ENCODE measurements at regions not wholly inside any gene's neighbourhood (a gene's known extent, or its start where the extent isn't known, plus 50 kb on each side); places are given as distances from the start of the nearest gene placed in this dataset.
"Not testable (repeated sequence)": the region's sequence is repeated elsewhere in the genome, so short reads cannot be mapped to it uniquely, and the experiment has no call there.

DNA sequence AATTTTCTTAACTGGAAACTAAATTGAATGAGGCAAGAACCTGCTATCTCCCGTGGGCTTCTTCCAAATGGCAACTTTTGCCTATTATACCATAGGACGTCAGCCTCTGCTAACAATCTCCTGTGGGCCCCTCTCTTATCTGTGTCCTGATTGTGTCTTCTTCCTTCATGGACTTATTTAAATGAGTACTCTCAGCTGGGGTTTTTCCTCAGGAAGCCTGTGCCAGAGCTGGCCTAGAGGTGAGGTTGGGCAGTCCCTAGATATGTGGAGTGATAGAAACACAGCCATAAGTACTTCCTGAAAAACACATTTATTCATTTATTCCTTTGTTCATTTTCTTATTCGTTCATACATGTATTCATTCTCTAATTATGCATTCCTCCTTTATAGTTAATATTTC, 712.5 kb upstream of the SLIT2 start:
- DNase-seq (ENCODE audit: low read depth in 2 of 2, low spot score in 1 of 2) = no peak

- DNase-seq (ENCODE audit: low read depth in 2 of 2, low spot score in 1 of 2) = no peak
These were observed 717.5 kb upstream of the SLIT2 start for GRCh38 chr4:19534159-19534558.

- no peak for DNase-seq (ENCODE audit: low read depth in 2 of 2, low spot score in 1 of 2)
These were observed 719.5 kb upstream of the SLIT2 start for GRCh38 chr4:19531906-19532848.

DNA sequence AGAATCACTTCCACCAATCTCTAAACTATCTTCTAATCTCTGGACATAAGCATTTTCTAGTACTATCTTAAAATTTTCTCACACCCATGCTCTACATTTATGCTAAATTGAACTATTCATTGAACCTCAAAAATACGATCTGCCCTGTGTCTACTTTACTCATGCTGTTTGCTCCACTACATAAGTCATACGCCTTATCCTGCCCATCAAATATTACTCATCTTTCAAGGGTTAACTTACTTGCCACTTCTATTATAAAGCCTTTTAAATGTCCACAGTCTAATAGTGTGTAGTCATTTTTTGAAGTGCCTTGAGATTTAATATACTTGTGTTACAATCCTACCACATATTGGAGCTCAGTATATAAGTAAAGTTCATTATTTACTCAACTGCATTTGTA, 727.7 kb upstream of the SLIT2 start:
- no peak for DNase-seq (ENCODE audit: low read depth in 2 of 2, low spot score in 1 of 2)

GRCh38 chr4:19522966-19523365, 728.7 kb upstream of the SLIT2 start:
- no peak for DNase-seq (ENCODE audit: low read depth in 2 of 2, low spot score in 1 of 2)

GRCh38 chr4:19520939-19521520, 730.7 kb upstream of the SLIT2 start:
- DNase-seq (ENCODE audit: low read depth in 2 of 2, low spot score in 1 of 2) = no peak

GRCh38 chr4:19514276-19515070, 737.2 kb upstream of the SLIT2 start:
- DNase-seq (ENCODE audit: low read depth in 2 of 2, low spot score in 1 of 2) = no peak

GRCh38 chr4:19512086-19512485, 739.6 kb upstream of the SLIT2 start:
- no peak for DNase-seq (ENCODE audit: low read depth in 2 of 2, low spot score in 1 of 2)

GRCh38 chr4:19510993-19511392, 740.7 kb upstream of the SLIT2 start:
- DNase-seq (ENCODE audit: low read depth in 2 of 2, low spot score in 1 of 2) = no peak

DNA sequence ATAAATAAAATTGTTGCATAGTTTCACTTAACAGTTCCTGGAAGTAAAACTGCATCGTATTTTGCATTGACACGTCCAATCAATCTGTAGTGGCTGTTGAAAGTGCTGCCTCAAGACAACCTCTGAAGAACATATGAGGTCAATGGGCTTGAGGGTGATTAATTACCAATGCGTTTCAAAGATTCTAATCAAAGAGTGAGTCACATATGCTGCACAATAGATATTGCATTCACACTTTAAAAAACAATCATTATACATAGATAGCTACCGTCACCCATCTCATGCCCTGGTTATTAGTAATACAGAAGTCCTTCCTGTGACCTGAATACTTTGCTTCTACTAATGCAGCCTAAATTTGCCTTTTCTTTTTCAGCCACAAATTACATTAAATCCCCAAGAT, 743.3 kb upstream of the SLIT2 start:
- DNase-seq (ENCODE audit: low read depth in 2 of 2, low spot score in 1 of 2) = no peak

GRCh38 chr4:19497705-19498104, 754.0 kb upstream of the SLIT2 start:
- no peak for DNase-seq (ENCODE audit: low read depth in 2 of 2, low spot score in 1 of 2)

GRCh38 chr4:19496756-19497155, 754.9 kb upstream of the SLIT2 start:
- no peak for DNase-seq (ENCODE audit: low read depth in 2 of 2, low spot score in 1 of 2)

- no peak for DNase-seq (ENCODE audit: low read depth in 2 of 2, low spot score in 1 of 2)
These were observed 756.7 kb upstream of the SLIT2 start for GRCh38 chr4:19494961-19495360.

GRCh38 chr4:19492606-19493005, 759.1 kb upstream of the SLIT2 start:
- DNase-seq (ENCODE audit: low read depth in 2 of 2, low spot score in 1 of 2) = no peak

DNA sequence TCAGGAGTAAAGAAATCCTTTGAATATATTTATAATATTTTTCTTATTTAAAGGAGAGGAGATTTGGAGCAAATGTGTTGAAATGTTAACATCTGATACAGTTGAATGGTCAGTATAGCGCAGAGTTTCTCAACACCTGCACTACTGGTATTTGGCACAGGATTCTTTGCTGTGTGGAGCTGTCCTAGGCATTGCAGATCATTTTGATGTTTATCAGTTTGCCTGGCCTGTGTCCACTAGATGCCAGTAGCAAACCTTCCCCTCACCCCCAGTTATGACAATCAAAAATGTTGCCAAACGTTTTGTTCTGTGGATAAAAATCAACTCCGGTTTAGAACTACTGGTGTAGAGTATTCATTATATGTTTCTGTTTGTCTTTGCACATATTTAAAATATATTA, 765.3 kb upstream of the SLIT2 start:
- no peak for DNase-seq (ENCODE audit: low read depth in 2 of 2, low spot score in 1 of 2)

GRCh38 chr4:19478791-19479190, 772.9 kb upstream of the SLIT2 start:
- no peak for DNase-seq (ENCODE audit: low read depth in 2 of 2, low spot score in 1 of 2)

DNA sequence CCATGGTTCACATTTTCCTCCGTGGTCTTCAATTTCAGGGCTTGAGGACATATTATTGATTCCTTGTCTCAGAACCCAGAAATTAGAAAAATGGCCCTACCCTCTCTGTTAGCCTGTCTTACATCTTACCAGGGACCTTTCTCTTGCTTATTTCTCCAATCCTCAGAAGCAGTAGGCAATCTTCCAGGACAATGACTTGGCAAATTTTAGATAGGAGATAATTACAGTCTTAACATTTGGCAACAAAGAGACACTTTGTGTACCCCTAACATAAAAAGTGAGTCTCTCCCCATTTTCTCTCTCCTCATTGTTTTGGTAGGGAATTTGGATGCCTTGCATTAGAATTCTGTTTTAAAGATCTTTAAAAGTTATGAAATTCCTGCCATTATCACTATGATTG, 778.1 kb upstream of the SLIT2 start:
- DNase-seq (ENCODE audit: low read depth in 2 of 2, low spot score in 1 of 2) = no peak

- no peak for DNase-seq (ENCODE audit: low read depth in 2 of 2, low spot score in 1 of 2)
These were observed 779.0 kb upstream of the SLIT2 start for GRCh38 chr4:19472666-19473065.

- not testable (repeated sequence) for DNase-seq (ENCODE audit: low read depth in 2 of 2, low spot score in 1 of 2)
These were observed 781.7 kb upstream of the SLIT2 start for GRCh38 chr4:19470001-19470400.

GRCh38 chr4:19462117-19462516, 789.6 kb upstream of the SLIT2 start:
- no peak for DNase-seq (ENCODE audit: low read depth in 2 of 2, low spot score in 1 of 2)

- DNase-seq (ENCODE audit: low read depth in 2 of 2, low spot score in 1 of 2) = no peak
These were observed 795.7 kb upstream of the SLIT2 start for GRCh38 chr4:19455850-19456602.
